Lower leg skin (tissue), 3 donors: ENCODE measurements at regions not wholly inside any gene's neighbourhood (a gene's known extent, or its start where the extent isn't known, plus 50 kb on each side); places are given as distances from the start of the nearest gene placed in this dataset.

Experiments used
- POLR2A ChIP-seq, 2 donors: fragments of 450-650 bp; IDR thresholded peaks; one replicate each; pipeline ENCODE4 v1.6.1; 2016 to 2017; ENCODE audit warnings: antibody characterized with exemption in 2 of 2, mild to moderate bottlenecking in 1 of 2, moderate library complexity in 1 of 2
- TF ChIP-seq, protein P1 (sequence below), 3 donors: fragments of 450-650 bp; IDR thresholded peaks; one replicate each; pipeline ENCODE4 v1.5.1; 2016; ENCODE audit warnings: antibody characterized with exemption in 3 of 3, mild to moderate bottlenecking in 3 of 3, moderate library complexity in 2 of 3

DNA sequence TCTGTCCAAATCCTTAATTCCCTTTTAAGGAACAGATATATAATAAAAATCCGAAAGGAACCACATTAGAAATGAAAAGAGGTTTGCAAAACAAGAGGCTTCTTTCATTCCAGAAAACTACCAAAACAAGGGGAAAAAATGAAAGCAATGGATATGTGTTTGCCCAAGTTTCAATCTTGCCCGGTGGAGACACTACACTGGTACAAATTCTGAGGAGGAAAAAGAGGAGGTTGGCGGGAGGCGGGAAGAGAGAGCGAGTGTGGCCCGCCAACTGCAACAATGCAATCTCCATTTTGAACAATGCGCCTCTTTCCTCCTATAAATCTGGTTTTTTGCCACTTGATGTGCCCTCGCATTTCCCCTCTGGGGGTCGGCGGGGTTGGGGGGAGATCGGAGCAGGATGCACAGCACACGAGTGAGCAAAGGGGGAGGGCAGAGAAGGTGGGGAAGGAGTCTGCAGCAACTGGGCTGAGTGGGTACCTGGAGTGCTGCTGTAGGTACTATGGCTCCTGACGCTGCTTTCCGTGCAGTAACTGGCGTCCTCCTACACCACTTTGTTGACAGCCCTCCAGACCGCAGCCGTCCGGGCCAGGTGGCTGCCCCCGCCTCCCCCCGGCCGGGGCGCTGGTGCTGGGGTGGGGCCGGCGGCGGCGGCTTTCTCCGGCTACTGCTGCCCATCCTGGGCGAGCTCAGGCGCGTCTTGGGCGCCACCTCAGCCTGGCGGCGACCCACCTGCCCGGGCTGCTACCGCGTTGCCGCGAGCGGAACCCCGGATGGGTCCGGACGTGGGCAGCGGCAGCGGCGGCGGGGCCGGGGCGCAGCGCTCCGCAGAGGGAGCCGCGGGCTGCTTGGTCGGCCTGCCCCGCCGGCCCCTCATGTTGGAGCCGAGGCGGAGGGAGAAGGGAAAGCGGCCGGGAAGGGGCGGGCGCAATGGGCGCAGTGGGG, 93.8 kb upstream of the PLEKHM1 start:
- TF ChIP-seq, protein P1, sequence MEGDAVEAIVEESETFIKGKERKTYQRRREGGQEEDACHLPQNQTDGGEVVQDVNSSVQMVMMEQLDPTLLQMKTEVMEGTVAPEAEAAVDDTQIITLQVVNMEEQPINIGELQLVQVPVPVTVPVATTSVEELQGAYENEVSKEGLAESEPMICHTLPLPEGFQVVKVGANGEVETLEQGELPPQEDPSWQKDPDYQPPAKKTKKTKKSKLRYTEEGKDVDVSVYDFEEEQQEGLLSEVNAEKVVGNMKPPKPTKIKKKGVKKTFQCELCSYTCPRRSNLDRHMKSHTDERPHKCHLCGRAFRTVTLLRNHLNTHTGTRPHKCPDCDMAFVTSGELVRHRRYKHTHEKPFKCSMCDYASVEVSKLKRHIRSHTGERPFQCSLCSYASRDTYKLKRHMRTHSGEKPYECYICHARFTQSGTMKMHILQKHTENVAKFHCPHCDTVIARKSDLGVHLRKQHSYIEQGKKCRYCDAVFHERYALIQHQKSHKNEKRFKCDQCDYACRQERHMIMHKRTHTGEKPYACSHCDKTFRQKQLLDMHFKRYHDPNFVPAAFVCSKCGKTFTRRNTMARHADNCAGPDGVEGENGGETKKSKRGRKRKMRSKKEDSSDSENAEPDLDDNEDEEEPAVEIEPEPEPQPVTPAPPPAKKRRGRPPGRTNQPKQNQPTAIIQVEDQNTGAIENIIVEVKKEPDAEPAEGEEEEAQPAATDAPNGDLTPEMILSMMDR (IDR thresholded peaks at IDR 0.05), result no peak
- TF ChIP-seq POLR2A (IDR thresholded peaks at IDR 0.05), result no peak
